Lung (tissue), 11 donors: ENCODE measurements at regions not wholly inside any gene's neighbourhood (a gene's known extent, or its start where the extent isn't known, plus 50 kb on each side); places are given as distances from the start of the nearest gene placed in this dataset.
"Not testable (repeated sequence)": the region's sequence is repeated elsewhere in the genome, so short reads cannot be mapped to it uniquely, and the experiment has no call there.

Experiments used
- ATAC-seq: fragments of 200-7000 bp; cut with Tn5 transposase; one replicate; pipeline ENCODE4 v1.9.1; 2020; ENCODE audit warnings: moderate number of reproducible peaks; ENCODE audit not compliant: insufficient read depth, low FRiP score
- DNase-seq, 3 donors: peaks; one replicate each; pipeline ENCODE4 v3.0.0-alpha.2; 2013 to 2017
- H3K27ac ChIP-seq, 2 donors: one replicate each; pipeline ENCODE4 v1.5.1; 2013; ENCODE audit warnings: mild to moderate bottlenecking in 2 of 2, moderate library complexity in 2 of 2, control low read depth in 1 of 2, inconsistent platforms in 1 of 2, low read depth in 1 of 2, low read length in 1 of 2
- H3K27me3 ChIP-seq, 3 donors: one replicate each; pipeline ENCODE4 v1.5.1; 2013; ENCODE audit warnings: low read length in 2 of 3; ENCODE audit not compliant: control insufficient read depth in 3 of 3, insufficient read depth in 3 of 3
- H3K36me3 ChIP-seq, 4 donors: one replicate each; pipeline ENCODE4 v1.5.1; 2013; ENCODE audit warnings: low read length in 4 of 4, mild to moderate bottlenecking in 1 of 4, moderate library complexity in 1 of 4; ENCODE audit not compliant: control insufficient read depth in 4 of 4, insufficient read depth in 4 of 4
- H3K4me1 ChIP-seq, 5 donors: one replicate each; pipeline ENCODE4 v1.5.1; 2013; ENCODE audit warnings: low read length in 5 of 5, mild to moderate bottlenecking in 2 of 5, moderate library complexity in 1 of 5; ENCODE audit not compliant: control insufficient read depth in 5 of 5, insufficient read depth in 5 of 5
- H3K4me3 ChIP-seq: one replicate; pipeline ENCODE4 v1.5.1; 2013; ENCODE audit warnings: mild to moderate bottlenecking, control low read depth, moderate library complexity
- H3K9ac ChIP-seq, 2 donors: one replicate each; pipeline ENCODE4 v1.5.1; 2013; ENCODE audit warnings: low read length in 2 of 2, control low read depth in 1 of 2; ENCODE audit not compliant: insufficient read depth in 1 of 2
- H3K9me3 ChIP-seq, 4 donors: one replicate each; pipeline ENCODE4 v1.5.1; 2013; ENCODE audit warnings: low read length in 3 of 4, mild to moderate bottlenecking in 1 of 4, moderate library complexity in 1 of 4; ENCODE audit not compliant: control insufficient read depth in 4 of 4, insufficient read depth in 3 of 4
- CTCF ChIP-seq: IDR thresholded peaks from 2 replicates; pipeline ENCODE4 v1.5.1; 2012; ENCODE audit warnings: mild to moderate bottlenecking; ENCODE audit errors: control extremely low read depth, extremely low read depth
- WGBS, 2 donors: extraction: QIAGEN DNeasy Blood & Tissue Kit; methylation state at CpG; one replicate each; pipeline ENCODE4 v1.1.7; 2013; 5-methylcytosine and 5-hydroxymethylcytosine counted together
- donor health status: control.
- donor health status: control.
- donor health status: Bipolar disorder and iron deficiency.
- donor health status: healthy.
- donor health status: DM: yes; HTN: yes; CAD: no.

GRCh38 chr2:234392041-234392615 is 104.8 kb downstream of the ARL4C start:
- Histone ChIP-seq H3K9ac (no peak overlapping the region), H3K27ac (no peak overlapping the region), H3K4me3 (no peak overlapping the region), H3K9me3 (peaks cover 0 to 2% (median 0%) of the 10 kb centered on the region in 4 donors), H3K4me1 (peaks cover 0 to 1% (median 0%) of the 10 kb centered on the region in 5 donors), H3K36me3 (no peaks in the 10 kb centered on the region), H3K27me3 (peaks cover 0 to 2% (median 0%) of the 10 kb centered on the region in 3 donors)
- WGBS, 2 donors = 77 to 81% methylated on average over 4 of the region's 4 CpGs
- DNase-seq (no peak), ATAC-seq (no peak)
- no peak for TF ChIP-seq CTCF

DNA sequence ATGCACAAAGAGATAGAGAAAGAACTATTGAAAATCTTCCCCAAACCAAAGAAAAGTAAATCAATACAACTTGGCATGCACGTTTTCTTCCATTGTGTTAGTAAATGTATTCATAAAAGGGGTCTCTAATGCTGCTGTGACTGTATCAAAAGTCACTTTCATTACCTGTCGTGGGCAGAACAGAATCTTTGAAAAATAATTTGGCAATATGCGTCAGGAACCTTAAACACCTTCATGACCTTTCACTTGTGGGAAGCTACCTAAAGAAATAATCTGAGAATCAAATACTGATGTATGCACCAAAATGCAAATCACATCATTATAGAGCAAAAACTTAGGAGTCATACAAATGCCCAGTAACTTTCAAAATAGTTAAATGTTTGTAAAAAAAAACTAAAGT is 105.3 kb downstream of the ARL4C start:
- Histone ChIP-seq H3K9me3 (peaks cover 0 to under 1% (median 0%) of the 10 kb centered on the region in 4 donors), H3K27ac (no peak overlapping the region), H3K9ac (no peak overlapping the region), H3K4me3 (no peak overlapping the region), H3K36me3 (no peaks in the 10 kb centered on the region), H3K27me3 (peaks cover 0 to 2% (median 0%) of the 10 kb centered on the region in 3 donors), H3K4me1 (peaks cover 0 to 1% (median 0%) of the 10 kb centered on the region in 5 donors)
- no peak for ATAC-seq
- WGBS, 2 donors = 83 to 87% methylated on average over 3 of the region's 3 CpGs
- DNase-seq = no peak
- no peak for TF ChIP-seq CTCF

GRCh38 chr2:234389661-234390060 is 107.2 kb downstream of the ARL4C start:
- not testable (repeated sequence) for ATAC-seq, H3K9ac ChIP-seq, H3K27me3 ChIP-seq, H3K9me3 ChIP-seq, H3K4me1 ChIP-seq, H3K4me3 ChIP-seq, H3K27ac ChIP-seq, H3K36me3 ChIP-seq, DNase-seq
- 56 to 80% methylated on average over 3 of the region's 3 CpGs for WGBS, 2 donors

- H3K4me1 ChIP-seq = no peaks in the 10 kb centered on the region
- no peak for TF ChIP-seq CTCF
- no peak overlapping the region for H3K27ac ChIP-seq
- peaks cover 0 to 2% (median 0%) of the 10 kb centered on the region in 3 donors for H3K27me3 ChIP-seq
- ATAC-seq (no peak), DNase-seq (no peak)
- H3K9me3 ChIP-seq = peaks cover 0 to 3% (median 0%) of the 10 kb centered on the region in 4 donors
- 79% methylated on average over 5 of the region's 5 CpGs for WGBS, 2 donors
- H3K36me3 ChIP-seq = no peaks in the 10 kb centered on the region
- H3K9ac ChIP-seq = no peak overlapping the region
- no peak overlapping the region for H3K4me3 ChIP-seq
Measured at GRCh38 chr2:234388591-234388990, 108.3 kb downstream of the ARL4C start.
